ENCODE measurements at regions not wholly inside any gene's neighbourhood (a gene's known extent, or its start where the extent isn't known, plus 50 kb on each side); places are given as distances from the start of the nearest gene placed in this dataset.
A peak's percentile ranks its signal among the peaks of the same experiment; 100 is the strongest.

DNA sequence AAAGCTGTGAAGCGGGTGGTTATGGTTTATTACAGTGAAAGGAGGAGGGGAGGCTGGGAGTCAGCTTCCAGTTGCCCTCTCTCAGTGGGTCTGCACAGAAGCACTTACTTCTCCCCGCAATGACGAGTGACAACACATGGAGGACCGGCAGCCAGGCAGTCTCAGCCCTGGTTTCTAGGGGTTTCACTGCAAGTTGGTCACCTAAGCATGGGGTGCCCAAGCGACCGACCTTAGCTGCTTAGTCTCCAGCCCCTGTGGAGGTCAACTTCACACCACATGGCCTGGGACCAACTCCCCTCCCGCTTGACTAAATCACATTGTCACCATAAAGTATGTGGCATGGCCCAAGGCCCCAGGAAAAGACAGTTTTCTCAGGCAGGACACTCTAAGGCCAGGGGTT, 99.9 kb upstream of the ZNF32 start:
- no peak for DNase-seq (ENCODE audit: low read depth)

GRCh38 chr10:43746906-43747305, 98.2 kb upstream of the ZNF32 start:
- no peak for DNase-seq (ENCODE audit: low read depth)

DNA sequence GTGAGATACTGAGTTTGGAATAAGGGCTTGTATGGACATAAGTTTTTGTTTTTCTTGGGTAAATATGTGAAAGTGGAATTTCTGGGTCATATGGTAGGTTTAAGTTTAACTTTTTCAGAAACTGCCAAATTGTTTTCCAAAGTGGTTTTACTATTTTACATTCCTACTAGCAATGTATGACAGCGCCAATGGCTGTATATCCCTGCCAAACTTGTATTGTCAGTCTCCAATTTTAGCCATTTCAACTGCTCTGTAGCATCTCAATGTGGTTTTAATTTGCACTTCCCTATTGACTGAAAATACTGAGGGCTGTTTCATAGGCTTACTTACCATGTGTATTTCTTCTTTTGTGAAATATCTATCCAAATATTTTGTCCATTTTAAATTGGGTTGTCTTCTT, 90.5 kb upstream of the ZNF32 start:
- DNase-seq (ENCODE audit: low read depth): no peak

DNA sequence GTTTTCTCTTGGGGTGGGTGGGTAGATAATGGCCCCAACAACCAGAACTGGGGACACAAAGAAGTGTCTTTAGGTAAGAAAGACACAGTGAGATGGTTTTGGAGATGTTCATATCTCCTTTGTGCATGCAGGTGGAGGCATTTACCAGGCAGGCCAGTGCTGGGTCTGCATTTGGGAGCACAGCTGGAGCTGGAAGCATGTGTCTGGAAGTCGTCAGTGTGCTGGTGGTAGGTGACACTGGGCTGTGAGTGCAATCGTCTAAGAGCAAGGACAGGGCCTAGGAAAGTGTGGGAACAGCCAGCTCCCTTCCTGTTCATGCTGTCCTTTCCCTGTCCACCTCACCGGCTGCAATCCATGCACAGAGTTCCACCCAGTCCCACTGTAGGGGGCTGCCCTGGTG, 88.3 kb upstream of the ZNF32 start:
- DNase-seq (ENCODE audit: low read depth): no peak

- DNase-seq (ENCODE audit: low read depth): no peak
Observed at GRCh38 chr10:43735907-43736306, 87.2 kb upstream of the ZNF32 start.

DNA sequence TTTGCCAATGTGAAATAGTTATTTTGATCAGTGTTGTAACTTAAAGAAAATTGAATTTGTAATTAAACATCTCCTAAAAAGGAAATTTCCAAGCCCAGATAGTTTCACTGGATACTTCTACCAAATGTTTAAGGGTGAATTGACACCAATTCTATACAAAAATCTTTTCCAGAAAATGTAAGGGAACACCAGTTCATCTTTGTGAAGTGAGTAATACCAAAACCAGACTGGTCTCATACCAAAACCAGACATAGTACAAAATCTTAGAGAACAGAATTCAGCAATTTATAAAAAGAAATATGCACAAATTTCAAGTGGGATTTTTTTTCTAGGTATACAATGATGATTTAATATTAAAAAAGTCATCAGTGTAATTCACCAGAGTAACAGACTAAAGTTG, 86.0 kb upstream of the ZNF32 start:
- DNase-seq (ENCODE audit: low read depth): no peak

GRCh38 chr10:43731486-43731885, 82.8 kb upstream of the ZNF32 start:
- DNase-seq (ENCODE audit: low read depth): no peak

- no peak for DNase-seq (ENCODE audit: low read depth)
Observed at GRCh38 chr10:43728425-43728824, 79.7 kb upstream of the ZNF32 start.

DNA sequence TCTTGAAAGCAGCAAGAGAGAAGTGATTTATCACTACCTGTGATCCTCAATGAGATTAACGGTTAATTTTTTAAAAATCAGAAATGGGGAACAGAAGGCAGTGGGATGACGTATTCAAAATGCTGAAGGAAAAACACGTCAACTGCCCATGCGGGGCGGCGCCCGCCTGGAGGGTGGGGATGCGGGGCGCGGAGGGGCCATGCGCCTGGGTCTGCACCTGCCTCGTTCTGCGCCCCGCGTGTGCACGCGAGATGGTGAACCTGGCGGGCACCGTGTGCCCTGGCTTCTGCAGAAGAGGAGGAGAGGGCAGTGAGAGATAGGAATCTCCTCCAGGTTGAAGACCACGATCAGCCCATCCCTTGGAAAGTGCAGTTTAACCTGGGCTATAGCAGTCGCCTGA, 79.3 kb upstream of the ZNF32 start:
- no peak for DNase-seq (ENCODE audit: low read depth)

- no peak for DNase-seq (ENCODE audit: low read depth)
Observed at GRCh38 chr10:43715334-43715733, 66.7 kb upstream of the ZNF32 start.

- DNase-seq (ENCODE audit: low read depth): no peak
Observed at GRCh38 chr10:43712821-43713584, 64.3 kb upstream of the ZNF32 start.

- no peak for DNase-seq (ENCODE audit: low read depth)
Observed at GRCh38 chr10:43710772-43711471, 62.2 kb upstream of the ZNF32 start.

DNA sequence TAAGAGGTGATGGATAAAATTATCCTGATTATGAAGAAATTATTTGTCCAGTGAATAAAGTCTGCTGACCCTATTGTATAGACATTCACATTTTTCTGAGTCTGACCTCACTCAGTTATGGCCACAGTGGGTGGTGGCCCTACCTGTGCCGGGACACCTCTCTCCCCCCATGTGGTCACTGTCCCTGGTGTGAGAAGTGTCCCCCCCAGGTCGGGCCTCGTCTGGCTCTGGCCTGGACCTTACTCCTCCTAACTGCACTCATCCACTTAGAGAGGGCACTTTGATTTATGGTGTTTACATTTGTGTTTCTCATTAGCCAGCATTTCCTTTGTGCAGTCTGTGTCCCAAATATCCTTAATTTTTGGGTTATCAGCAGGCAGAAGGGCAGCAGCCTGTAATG, 59.6 kb upstream of the ZNF32 start:
- no peak for DNase-seq (ENCODE audit: low read depth)

DNA sequence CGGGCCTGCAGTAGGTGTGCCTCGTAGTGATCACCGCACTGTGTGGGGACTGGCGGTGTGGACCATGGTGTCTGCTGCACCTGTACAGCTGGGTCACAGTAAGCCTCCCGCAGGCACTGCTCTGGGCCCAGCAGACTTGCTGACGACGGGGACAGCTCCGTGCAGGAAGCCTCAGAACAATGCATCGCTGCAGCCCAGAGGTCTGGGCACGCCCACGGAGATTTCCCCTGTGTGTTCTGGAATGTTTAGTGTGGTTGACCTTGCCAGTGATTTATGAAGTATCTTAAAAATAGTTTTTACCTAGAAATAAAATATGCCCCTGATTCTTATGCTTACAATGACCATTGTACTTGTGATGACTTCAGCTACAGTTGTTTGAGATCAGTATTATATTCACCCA, 59.1 kb upstream of the ZNF32 start:
- peak; percentile 24 for DNase-seq (ENCODE audit: low read depth)

DNA sequence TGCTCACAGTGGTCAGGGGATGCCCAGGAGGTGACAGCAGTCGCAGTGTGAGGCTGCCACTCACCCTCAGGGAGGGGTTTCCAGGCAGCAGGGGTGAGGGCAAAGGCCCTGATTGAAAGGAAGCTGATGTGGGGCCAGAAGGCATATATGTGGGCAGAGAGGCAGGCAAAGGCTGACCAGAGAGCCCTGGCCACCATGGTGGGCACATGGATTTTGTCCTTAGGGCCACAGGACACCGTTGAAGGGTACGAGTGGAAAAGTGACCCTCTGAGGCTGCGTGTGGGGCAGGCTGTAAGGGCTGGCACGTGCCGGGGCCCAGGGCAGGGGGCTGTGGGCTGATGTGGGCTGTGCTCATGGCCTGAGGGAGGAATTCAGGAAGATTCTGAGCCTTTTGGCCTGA, 57.5 kb upstream of the ZNF32 start:
- DNase-seq (ENCODE audit: low read depth): no peak

GRCh38 chr10:43703286-43703685, 54.6 kb upstream of the ZNF32 start:
- no peak for DNase-seq (ENCODE audit: low read depth)

DNA sequence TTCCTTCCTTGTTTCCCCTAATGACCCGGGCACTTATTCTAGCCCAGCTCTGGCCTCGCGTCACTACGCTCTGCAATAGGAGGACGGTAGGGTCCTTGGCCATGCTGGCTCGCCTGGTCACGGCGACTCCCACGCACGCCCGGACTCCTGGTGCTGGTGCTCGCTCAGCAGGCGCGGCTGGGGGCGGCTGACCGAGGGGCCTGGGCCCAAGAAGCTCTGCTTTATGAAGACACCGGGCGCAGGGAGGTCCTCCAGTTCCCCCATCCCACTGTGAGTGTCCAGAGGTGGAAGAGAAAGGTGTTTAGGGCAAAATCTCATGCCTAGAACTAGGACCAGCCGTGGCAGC, 54.2 kb upstream of the ZNF32 start:
- DNase-seq (ENCODE audit: low read depth): no peak

GRCh38 chr10:43702213-43702935, 53.7 kb upstream of the ZNF32 start:
- DNase-seq (ENCODE audit: low read depth): no peak

DNA sequence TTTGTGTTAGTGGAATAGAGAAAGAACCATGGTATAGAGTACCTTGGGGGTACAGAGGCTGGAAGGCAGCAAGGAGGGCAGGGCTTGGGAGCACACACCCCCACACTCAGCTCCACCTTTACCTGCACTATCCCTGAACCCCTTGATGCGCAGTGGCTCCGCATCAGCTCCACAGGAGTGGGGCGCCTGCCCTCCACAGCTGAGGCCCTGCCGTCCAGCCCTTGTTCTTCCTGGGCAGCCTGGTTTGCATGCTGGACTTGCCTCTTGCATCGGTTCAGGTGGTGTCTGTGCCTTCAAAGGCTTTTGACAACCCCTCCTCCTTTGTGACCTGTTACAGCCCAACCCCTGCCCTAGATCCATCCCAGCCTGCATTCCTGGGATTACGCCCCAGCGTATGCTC, 52.6 kb upstream of the ZNF32 start:
- no peak for DNase-seq (ENCODE audit: low read depth)

- no peak for DNase-seq (ENCODE audit: low read depth)
Observed at GRCh38 chr10:43700306-43700705, 51.6 kb upstream of the ZNF32 start.

DNA sequence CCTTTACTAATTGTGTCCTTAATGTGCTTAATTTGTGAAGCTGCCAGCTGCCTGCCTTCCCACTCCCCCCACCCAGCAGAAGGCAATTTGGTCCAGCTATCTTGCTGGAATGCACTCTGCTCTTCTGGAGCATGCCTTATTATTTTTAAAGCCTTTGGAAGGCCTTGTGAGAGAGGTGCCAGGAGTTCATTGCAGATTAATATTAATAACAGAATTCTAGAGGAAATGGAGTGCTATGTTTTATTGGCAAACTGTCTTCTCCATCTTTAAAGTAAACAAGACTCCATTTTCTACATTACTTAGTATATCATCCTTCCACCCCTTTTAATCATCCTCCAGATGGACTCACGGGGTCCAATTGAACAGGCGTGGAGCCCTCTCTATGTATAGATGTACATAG, 50.8 kb upstream of the ZNF32 start:
- no peak for DNase-seq (ENCODE audit: low read depth)

Data from LHCN-M2 (cell line).